GM12864 (cell line): ENCODE measurements at regions not wholly inside any gene's neighbourhood (a gene's known extent, or its start where the extent isn't known, plus 50 kb on each side); places are given as distances from the start of the nearest gene placed in this dataset.

Source experiments
- DNase-seq: peaks from one replicate; pipeline ENCODE4 v3.0.0-alpha.2; 2011; ENCODE audit warnings: low read depth
- H3K4me3 ChIP-seq: 2 replicates; pipeline ENCODE4 v1.5.1; 2011; ENCODE audit warnings: mild to moderate bottlenecking, low read depth, low read length, control low read depth
- TF ChIP-seq, protein P1 (sequence below): IDR thresholded peaks from 2 replicates; pipeline ENCODE4 v1.5.1; 2011; ENCODE audit warnings: low read depth, mild to moderate bottlenecking, moderate library complexity, low read length, control low read depth, inconsistent platforms; ENCODE audit errors: missing control alignments

DNA sequence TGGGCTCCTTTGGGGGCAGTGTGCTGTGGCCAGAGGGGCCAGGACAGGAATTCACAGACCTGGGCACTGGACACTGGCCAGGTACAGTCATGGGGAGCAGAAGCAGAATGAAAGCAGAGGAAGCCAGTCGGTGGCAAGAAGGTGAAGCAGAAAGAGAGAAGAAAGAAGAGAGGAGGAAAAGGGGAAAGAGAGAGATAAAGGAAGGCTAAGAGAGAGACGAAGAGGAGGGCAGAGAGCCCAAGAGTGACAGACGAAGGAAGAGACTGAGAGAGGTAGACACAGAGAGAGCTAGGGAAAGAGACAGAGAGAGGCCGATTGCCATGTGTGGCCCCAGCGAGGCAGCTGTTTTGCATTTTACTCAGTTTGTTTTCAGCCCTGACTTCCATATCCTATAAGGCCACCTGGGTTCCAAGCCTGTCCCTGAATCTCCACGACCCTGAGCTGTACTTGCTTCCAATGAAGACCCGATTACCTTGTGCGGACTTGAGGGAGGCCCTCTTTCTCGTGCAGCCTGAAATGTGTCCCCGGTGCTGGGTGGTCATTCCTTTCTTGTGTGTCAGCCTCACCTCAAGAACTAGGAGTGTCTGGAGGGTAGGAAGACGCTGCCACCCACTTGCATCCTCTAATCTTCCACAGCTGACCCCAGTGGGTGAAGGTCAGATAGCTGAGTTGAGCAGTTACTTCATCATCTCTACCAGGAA, 73.9 kb downstream of the LSM3 start:
- TF ChIP-seq, protein P1, sequence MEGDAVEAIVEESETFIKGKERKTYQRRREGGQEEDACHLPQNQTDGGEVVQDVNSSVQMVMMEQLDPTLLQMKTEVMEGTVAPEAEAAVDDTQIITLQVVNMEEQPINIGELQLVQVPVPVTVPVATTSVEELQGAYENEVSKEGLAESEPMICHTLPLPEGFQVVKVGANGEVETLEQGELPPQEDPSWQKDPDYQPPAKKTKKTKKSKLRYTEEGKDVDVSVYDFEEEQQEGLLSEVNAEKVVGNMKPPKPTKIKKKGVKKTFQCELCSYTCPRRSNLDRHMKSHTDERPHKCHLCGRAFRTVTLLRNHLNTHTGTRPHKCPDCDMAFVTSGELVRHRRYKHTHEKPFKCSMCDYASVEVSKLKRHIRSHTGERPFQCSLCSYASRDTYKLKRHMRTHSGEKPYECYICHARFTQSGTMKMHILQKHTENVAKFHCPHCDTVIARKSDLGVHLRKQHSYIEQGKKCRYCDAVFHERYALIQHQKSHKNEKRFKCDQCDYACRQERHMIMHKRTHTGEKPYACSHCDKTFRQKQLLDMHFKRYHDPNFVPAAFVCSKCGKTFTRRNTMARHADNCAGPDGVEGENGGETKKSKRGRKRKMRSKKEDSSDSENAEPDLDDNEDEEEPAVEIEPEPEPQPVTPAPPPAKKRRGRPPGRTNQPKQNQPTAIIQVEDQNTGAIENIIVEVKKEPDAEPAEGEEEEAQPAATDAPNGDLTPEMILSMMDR, result no peak
- DNase-seq, result no peak
- no peak overlapping the region for H3K4me3 ChIP-seq

DNA sequence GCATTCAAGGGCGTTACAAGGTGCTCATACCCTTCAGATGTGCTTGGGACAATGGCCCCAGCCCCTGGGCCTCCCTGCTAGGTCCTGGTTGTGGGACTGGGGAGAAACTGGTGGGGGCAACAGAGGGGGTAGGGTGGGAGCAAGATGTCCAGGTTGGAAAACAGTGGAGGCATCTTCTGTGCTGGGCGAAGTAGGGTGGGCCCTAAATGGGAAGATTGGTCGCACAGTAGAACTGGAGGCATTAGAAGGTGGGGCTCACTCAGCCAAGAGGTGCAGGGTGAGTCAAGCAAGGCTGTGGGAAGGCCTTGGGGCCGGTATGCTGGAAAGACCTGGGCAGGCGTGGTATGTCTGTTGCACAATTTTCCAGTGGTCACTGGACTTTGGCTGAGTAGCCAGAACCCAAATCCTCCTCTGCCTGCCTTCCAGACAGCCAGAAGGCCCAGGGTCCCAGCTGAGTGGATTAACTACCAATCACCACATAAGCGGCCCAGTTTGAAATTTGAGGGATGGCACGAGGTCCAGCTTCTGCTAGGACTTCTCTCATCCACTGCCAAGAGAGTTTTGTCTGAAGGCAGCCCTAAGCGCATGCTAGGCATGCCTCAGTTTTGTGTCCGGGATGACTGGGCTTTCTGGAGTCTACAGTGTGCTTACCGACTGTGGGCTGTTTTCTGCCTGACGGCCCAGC, 74.5 kb downstream of the LSM3 start:
- TF ChIP-seq, protein P1, result no peak
- no peak overlapping the region for H3K4me3 ChIP-seq
- DNase-seq, result no peak

DNA sequence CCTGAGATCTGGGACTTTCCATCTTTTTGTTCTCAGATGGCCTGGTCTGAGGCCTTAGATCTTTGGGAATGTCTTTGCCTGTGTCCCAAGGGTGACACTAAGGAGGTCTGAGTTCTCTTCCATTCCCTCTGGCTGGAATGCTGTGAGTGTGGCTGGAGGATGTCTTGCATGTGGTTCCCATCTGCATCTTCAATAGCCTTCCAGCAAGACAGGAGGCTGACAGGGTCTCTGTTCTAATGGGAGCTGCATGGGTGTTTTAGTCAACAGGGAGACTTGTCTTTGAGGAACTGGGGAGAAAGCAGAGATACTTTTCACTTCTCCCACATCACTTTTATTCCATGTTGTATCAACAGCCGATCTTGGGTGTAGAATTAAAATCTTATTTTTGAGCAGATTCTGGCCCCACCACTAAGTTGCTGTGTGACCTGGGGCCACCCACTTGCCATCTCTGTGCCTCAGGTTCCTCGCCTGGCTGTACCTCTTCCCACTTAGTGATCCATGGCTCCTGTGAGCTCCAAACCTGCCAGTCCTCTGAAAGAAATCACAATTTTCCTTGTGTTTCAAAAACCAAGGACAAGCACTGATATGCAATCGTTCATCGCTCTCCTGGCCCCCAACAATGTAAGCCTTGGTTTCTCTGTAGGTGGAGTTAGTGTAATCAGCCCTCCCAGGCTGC, 75.2 kb downstream of the LSM3 start:
- TF ChIP-seq, protein P1, result no peak

DNA sequence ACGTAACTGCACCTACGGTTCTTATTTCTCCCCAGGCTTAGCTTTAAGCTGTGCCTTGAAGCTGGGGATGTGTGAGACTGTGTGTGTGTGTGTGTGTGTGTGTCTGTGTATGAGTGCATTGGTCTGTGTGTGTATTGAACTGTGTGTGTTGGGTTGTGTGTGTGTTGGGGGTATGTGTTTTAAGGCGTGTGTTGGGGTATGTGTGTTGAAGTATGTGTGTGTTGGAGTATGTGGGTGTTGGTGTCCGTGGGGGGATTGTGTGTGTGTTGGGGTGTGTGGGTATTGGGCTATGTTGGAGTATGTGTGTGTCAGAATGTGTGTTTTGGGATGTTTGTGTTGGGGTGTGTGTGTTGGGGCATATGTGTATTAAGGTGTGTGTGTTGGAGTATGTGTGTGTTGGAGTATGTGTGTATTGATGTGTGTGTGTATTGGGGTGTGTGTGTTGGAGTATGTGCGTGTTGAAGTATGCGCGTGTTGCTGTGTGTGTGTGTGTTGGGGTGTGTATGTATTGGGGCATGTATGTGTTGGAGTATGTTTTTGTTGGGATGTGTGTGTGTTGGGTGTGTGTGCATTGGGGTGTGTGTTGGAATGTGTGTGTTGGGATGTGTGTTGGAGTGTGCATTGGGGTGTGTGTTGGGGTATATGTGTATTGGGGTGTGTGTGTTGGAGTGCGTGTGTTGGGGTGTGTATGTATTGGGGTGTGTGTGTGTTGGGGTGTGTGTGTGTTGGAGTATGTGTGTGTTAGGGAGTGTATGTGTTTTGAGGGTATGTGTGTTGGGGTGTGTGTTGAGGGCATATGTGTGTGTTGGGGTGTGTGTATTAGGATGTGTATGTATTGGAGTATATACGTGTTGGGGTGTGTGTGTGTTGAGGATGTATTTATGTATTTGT, 76.4 kb downstream of the LSM3 start:
- DNase-seq, result no peak
- TF ChIP-seq, protein P1, result no peak
- no peak overlapping the region for H3K4me3 ChIP-seq

More for the DNA sequence above, 75.2 kb downstream of the LSM3 start:
- no peak overlapping the region for H3K4me3 ChIP-seq
- no peak for DNase-seq

DNA sequence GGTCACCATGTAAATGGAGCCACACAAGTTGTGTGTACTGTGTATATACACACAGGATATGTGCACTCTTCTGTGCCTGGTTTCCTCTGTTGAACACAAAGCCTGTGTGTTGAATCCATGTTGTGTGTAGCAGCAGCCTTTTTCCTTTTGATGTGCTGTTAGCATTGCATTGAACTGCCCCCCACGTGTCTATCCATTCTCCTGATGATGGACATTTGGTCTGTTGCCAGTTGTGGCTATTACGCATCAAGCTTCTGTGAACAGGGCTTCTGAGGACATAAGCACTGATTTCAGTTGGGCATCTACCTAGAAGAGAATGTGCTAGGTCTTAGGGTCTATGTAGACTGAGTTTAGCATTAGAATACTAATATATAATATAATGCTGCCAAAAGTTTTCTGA, 77.4 kb downstream of the LSM3 start:
- no peak overlapping the region for H3K4me3 ChIP-seq
- no peak for DNase-seq
- TF ChIP-seq, protein P1, result no peak

DNA sequence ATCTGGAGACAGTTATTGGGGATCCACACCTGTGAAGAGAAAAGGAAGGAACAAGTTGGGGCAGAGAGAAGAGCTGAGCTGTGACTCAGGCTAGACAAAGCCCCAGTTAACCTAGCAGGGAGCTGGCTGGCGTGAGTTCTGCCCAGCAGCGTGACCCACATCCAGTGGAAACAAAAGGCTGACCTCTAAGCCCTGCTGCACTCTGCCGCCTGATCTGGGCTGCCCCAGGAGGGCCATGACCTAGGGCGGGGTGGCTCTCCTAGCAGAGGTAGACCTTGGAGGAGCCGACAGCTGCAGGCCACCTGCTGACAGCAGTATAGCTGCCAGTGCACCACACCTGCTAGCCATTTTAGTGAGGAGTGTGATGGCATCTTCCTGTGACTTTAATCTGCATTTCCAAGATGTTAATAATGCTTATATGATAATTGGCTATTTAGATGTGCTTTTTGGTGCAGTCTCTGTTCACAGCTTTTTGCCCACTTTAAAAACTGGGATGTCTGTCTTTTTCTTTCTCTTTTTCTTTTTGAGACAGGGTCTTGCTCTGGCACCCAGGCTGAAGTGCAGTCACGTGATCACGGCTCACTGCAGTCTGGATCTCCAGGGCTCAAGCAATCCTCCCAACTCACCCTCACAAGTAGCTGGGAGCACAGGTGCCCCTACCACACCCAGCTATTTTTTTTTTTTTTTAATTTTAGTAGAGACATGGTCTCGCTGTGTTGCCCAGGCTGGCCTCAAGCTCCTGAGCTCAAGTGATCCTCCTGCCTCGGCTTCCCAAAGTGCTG, 78.1 kb downstream of the LSM3 start:
- TF ChIP-seq, protein P1, result no peak
- no peak overlapping the region for H3K4me3 ChIP-seq
- no peak for DNase-seq
